Stimulated activated CD8-positive, alpha-beta memory T cell treated with anti-CD3 and anti-CD28 coated beads, Interleukin-15, amount 100 ng/mL, for 4 hours (primary cell): ENCODE measurements at regions not wholly inside any gene's neighbourhood (a gene's known extent, or its start where the extent isn't known, plus 50 kb on each side); places are given as distances from the start of the nearest gene placed in this dataset.

Experiments used
- DNase-seq, 2 donors: peaks; one replicate each; pipeline ENCODE4 v3.0.0-alpha.2; 2020; ENCODE audit warnings: low read depth in 2 of 2

DNA sequence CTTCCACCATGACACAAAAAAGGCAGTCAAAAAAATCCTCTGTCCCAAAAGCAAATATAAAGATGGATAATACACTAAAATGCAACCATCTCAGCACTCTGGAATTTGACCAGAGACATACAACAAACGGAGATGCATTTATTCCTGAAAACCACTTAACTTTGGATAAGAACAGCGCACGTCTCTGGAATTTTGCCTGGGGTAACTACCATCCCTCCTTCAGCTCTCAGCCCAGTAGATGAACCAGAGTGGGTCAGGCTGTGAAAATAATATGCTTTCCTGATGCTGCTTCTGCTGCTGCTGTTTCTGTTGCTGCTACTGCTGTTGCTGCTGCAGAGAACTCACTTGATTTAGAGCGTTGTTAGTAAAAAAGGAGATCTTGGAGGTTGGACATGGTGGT lies 133.8 kb upstream of the ACVR2A start:
- no peak for DNase-seq

DNA sequence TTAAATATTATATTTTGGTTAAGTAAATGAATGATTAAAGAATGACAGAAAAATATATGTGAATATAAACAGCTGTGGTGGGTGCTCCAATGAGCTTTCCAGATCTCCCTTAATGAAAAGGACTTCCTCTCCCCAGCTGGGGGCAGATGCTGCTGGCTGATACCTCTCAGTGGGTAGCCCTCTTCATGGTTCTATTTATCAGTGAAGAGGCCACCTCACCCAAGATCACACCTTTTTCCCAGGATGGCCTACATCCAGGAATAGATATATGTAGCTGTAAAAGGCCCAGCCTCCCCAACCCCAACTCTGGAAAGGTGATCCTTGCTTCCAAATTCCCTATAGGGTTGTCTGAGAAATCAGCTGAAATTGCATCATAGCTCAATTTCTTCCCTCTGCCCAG lies 135.2 kb upstream of the ACVR2A start:
- no peak for DNase-seq

DNA sequence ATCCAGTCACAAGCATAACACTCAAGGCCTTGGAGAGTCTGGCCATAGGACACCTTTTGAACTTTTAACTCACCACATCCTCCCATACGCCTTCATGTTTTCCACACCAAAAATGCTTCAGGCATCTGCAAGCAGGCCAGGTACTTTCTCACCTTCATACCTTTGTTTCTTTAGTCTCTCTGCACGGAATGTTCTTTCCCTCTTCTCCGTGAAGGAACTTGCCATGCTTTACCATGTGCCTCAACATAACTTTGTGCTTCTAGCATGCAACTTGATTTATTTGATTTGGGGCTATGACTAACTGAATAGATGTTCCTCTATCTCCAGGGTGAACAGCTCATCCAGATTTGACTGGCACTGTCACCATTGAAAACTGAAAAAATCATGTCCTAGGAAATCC lies 141.7 kb upstream of the ACVR2A start:
- no peak for DNase-seq

DNA sequence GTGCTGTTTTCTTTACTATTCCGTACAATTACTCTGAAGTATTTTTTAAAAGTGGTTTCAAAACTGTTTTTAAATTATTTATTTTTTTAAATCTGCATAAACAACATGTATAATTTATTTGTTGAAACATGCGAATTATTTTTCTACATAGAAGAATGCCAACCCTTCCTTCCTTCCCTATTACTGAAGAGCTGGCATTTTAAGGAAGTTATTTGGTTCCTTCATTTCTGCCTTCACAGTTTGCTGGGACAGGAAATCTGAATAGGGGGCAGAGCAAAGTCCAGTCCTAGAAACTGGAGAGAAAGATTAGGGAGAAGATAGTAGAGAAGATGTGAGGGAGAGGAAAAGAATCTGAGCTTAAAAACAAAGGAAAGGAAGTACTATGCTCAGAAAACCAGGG lies 146.7 kb upstream of the ACVR2A start:
- DNase-seq = no peak

GRCh38 chr2:147696426-147696825 lies 148.4 kb upstream of the ACVR2A start:
- no peak for DNase-seq

DNA sequence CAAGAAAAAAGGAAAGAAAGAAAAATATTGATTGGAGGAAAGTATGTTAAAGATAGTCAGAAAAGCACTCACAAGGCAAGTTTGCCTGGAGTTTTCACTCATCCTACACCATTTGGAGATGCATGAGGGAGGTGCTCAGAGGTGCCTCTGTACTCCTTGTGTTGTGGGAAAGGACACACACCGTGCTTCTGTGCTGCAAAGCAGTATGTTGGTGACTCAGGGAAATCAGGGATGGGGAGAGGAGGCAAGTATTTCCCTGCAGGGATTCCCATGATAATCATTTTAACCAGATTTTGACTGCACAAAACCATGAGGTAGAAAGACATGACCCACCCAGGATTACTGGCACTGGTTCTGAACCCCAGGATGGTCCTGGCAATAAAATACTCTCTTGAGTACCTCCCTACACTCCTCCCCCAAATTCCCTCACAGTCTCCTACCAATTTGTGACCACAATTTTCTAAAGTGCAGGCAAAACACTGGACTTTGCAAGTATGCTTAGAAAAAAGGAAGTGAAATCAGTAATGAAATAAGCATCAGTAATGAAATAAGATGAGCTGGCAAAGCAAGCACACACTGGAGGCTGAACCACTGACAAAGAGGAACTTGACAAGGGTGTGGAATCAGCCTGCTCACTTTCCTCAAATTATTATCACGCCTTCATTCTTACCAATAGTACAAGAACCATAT lies 155.5 kb upstream of the ACVR2A start:
- DNase-seq = no peak

- DNase-seq = no peak
Measured at GRCh38 chr2:147688242-147688641, 156.6 kb upstream of the ACVR2A start.

DNA sequence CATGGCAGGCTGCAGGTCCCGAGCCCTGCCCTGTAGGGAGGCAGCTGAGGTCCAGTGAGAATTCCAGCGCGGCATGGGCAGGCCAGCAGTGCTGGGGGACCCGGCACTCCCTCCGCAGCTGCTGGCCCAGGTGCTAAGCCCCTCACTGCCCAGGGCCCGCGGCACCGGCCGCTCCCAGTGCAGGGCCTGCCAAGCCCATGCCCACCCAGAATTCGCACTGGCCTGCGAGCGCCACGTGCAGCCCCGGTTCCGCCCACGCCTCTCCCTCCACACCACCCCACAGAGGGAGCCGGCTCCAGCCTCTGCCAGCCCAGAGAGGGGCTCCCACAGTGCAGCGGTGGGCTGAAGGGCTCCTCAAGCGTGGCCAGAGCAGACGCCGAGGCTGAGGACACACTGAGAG lies 158.5 kb upstream of the ACVR2A start:
- no peak for DNase-seq

GRCh38 chr2:147684903-147685302 lies 159.9 kb upstream of the ACVR2A start:
- no peak for DNase-seq

GRCh38 chr2:147683380-147683779 lies 161.4 kb upstream of the ACVR2A start:
- DNase-seq = no peak

DNA sequence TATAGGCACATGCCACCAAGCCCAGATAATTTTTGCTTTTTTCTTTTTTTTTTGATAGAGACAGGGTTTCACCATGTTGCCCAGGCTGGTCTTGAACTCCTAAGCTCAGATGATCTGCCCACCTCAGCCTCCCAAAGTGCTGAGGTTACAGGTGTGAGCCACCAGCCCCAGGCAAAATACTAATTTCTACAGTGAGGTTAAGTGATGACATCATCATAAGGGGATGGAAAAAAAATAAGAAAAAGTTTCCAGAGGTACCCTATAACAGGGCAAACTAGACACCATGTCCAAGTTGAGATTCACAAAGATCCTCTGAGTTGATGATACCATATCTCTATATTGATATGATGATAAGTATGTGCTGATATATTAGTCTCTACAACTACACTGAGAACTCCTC lies 163.7 kb upstream of the ACVR2A start:
- DNase-seq = no peak

DNA sequence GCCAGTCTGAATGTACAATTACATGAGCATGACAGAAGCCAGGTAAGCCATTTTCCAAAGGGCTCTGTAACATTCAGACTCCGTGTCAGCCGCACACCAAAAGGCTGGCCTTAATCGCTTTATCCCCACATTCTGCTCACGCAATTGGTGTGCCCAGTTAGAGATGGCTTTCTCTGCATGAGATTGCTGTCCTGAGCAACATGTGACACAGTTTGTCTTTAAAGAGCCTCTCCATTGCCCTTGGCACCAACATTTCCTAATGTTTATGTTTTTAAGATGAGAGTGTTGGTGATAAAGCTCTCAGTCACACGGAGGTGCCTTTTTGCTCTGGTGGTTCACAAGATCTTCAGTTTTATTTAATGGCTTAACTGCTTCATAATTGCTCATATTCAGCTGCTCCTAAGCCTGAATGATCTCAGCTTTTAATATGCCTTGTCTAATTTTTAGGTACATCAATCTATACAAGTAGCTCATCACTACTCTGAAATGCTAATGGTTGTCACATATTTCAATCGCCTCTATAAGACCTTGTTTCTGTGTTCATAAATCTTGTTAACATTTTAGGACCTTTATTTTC lies 164.8 kb upstream of the ACVR2A start:
- DNase-seq = no peak

DNA sequence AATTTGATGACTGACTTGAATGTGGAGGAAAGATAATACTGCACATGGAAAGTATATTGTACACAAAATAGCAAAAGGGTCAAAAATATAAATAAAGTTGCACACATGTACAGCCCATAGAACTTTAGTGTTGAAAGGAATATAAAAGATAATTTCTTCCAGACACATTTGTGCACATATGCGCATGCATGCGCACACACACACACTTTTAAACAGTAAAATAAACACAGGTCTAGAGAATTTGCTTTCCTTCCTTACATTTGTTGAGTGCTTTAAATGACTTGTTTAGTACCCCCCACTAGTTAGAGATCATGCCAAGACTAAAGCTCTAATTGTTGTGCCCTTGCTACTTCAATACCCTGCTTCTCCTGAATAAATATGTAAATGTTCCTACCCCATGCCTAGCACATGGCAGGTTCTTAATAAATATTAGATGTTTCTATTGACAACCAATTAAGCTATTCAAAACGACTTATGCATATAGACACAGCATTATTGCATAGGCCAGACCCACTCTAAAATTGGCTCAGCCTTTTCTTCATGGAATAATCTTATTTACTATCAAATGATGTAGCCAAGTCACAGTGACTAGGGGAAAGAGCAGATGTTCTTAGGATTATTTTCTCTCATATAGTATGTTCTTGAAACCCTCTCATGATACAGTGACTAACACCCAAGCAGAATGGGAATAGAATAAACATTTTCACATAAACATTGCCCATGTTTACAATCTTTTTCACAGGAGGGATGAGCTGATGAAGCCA lies 165.5 kb upstream of the ACVR2A start:
- DNase-seq = no peak

- no peak for DNase-seq
Measured at GRCh38 chr2:147665105-147665504, 179.7 kb upstream of the ACVR2A start.

- DNase-seq = no peak
Measured at GRCh38 chr2:147663962-147664361, 180.9 kb upstream of the ACVR2A start.

GRCh38 chr2:147663153-147663961 lies 181.5 kb upstream of the ACVR2A start:
- no peak for DNase-seq

- no peak for DNase-seq
Measured at GRCh38 chr2:147662221-147662620, 182.6 kb upstream of the ACVR2A start.

GRCh38 chr2:147660680-147661079 lies 184.1 kb upstream of the ACVR2A start:
- DNase-seq = no peak

- no peak for DNase-seq
Measured at GRCh38 chr2:147659051-147659450, 185.8 kb upstream of the ACVR2A start.

DNA sequence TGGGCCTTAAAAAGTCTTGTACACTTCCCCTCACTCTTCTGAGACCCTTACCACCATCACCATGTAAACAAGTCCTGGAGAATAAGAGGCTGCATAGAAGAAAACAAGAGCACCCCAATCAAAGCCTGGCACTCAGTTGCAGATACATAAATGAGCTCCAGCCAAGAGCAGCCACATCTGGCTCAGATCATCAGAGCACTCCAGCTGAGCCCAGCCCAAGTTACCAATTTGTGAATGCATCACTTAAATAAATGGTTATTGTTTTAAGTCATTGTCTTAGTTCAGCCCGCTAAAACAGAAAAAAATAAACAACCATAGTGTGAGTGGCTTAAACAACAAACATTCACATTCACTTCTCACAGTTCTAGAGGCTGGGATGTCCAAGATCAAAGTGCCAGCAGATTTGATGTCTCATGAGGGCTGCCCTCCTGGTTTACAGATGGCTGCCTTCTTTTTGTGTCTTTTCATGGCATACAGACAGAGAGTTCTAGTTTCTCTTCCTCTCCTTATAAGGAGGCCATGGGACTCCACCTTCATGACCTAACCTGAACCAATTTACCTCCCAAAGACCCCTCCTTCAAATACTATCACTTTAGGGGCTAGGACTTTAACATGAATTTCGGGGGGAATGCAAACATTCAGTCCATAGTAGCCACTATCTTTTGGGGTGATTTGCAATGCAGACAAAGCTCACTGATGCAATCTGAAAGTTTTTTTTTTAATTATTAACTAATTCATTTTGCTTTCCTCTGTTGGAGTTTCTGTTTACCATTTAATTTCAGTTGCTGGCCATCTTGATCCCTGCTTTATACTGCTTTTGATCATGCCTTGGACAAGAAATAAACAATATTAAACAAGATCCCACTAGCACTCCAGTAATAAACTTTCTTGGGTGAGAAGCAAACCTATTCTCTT lies 187.5 kb upstream of the ACVR2A start:
- no peak for DNase-seq

- no peak for DNase-seq
Measured at GRCh38 chr2:147649998-147650397, 194.8 kb upstream of the ACVR2A start.
